Stomach (tissue), 8 donors: ENCODE measurements at regions not wholly inside any gene's neighbourhood (a gene's known extent, or its start where the extent isn't known, plus 50 kb on each side); places are given as distances from the start of the nearest gene placed in this dataset.

Experiments
- DNase-seq, 2 donors: peaks; one replicate each; pipeline versions ENCODE4 v3.0.0 to v3.0.0-alpha.2; 2013 to 2019
- H3K27ac ChIP-seq, 5 donors: fragments of 200-600 bp in 4 of 5; sonication (generic) in 4 of 5; one replicate each; pipeline ENCODE4 v1.5.1; 2013 to 2019; ENCODE audit warnings: mild to moderate bottlenecking in 1 of 5, moderate library complexity in 1 of 5
- H3K27me3 ChIP-seq, 3 donors: fragments of 200-600 bp; sonication (generic); one replicate each; pipeline ENCODE4 v1.5.1; 2017 to 2019; ENCODE audit warnings: mixed run types in 1 of 3
- H3K36me3 ChIP-seq, 4 donors: fragments of 200-600 bp; sonication (generic); 1 replicate in 3 of 4; 2 replicates in 1 of 4; pipeline ENCODE4 v1.5.1; 2016 to 2019
- H3K4me1 ChIP-seq, 4 donors: fragments of 200-600 bp; sonication (generic); one replicate each; pipeline ENCODE4 v1.5.1; 2016 to 2019
- H3K4me3 ChIP-seq, 4 donors: fragments of 200-600 bp; sonication (generic) in 3 of 4; one replicate each; pipeline ENCODE4 v1.5.1; 2016 to 2019; ENCODE audit warnings: mild to moderate bottlenecking in 1 of 4
- H3K9me3 ChIP-seq, 4 donors: fragments of 200-600 bp; sonication (generic); one replicate each; pipeline ENCODE4 v1.5.1; 2016 to 2019
- CTCF ChIP-seq, 7 experiments: fragments of 450-650 bp in 4 of 7; fragments of 200-600 bp in 3 of 7; sonication (generic) in 3 of 7; IDR thresholded peaks; one replicate each; pipeline ENCODE4 v1.5.1; 2016 to 2019; ENCODE audit warnings: antibody characterized with exemption in 7 of 7, control low read depth in 2 of 7, mild to moderate bottlenecking in 1 of 7
- EP300 ChIP-seq: sonication (generic); formaldehyde crosslinking; IDR thresholded peaks from one replicate; pipeline ENCODE4 v1.6.1; 2017; ENCODE audit warnings: antibody characterized with exemption
- POLR2A ChIP-seq, 4 donors: fragments of 450-650 bp; IDR thresholded peaks; one replicate each; pipeline ENCODE4 v1.6.1; 2016; ENCODE audit warnings: antibody characterized with exemption in 4 of 4, control low read depth in 2 of 4, mild to moderate bottlenecking in 1 of 4, moderate library complexity in 1 of 4
- POLR2AphosphoS5 ChIP-seq, 3 donors: sonication (generic); formaldehyde crosslinking; IDR thresholded peaks; one replicate each; pipeline ENCODE4 v1.6.1; 2016; ENCODE audit warnings: antibody characterized with exemption in 3 of 3
- WGBS, 5 donors: extraction: QIAGEN DNeasy Blood & Tissue Kit in 3 of 5; methylation state at CpG; one replicate each; pipeline versions ENCODE4 v1.1.5 to v1.1.7; 2013 to 2018; 5-methylcytosine and 5-hydroxymethylcytosine counted together
- intact Hi-C: fragments of 100-400 bp; cut with DNase I; formaldehyde crosslinking; loops from one replicate; pipeline ENCODE4 v1.15.1; 2023; ENCODE audit warnings: low total_unique reads
- donor health status: healthy with polysubstance abuse.
- donor health status: Bipolar disorder and iron deficiency.
- donor health status: healthy.

DNA sequence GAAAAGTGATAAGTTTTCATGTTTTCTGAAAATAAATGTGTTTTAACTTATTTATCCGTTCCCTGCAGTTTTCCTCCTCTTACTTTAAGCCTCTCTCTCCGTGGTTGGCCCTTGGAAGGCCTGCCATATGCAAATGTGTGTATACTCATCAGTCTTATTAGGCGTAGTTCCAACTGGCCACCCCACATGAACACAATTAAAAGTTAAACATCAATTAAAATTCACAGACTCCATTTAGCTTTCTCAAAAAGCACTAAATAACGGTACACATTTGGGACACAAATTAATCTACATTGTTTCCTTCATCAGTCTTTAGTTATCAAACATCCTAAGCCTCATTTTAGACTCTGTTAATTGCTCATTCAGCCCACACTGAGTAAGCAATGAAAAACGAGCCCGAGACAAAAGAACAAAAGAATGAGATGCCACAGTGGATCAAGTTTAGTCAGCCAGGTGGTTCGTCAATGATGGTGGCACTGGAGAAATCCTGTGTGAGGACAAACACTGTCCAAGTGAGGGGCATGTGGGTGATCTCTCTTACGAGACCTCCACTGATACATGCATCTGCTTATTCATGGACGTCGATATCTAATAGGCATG, 76.0 kb upstream of the TMCC3 start:
- no peak for DNase-seq
- 81 to 88% (median 83%) methylated on average over 10 of the region's 10 CpGs for WGBS, 5 donors
- no peaks in the 10 kb centered on the region for H3K36me3 ChIP-seq
- H3K27me3 ChIP-seq = no peaks in the 10 kb centered on the region
- no peaks in the 10 kb centered on the region for H3K9me3 ChIP-seq
- no peak overlapping the region for H3K4me3 ChIP-seq
- TF ChIP-seq CTCF (IDR thresholded peaks at IDR 0.05) (no peak), POLR2AphosphoS5 (IDR thresholded peaks at IDR 0.05) (no peak), EP300 (no peak), POLR2A (IDR thresholded peaks at IDR 0.05) (no peak)
- H3K27ac ChIP-seq = no peak overlapping the region
- intact Hi-C loops = no loop called here
- no peaks in the 10 kb centered on the region for H3K4me1 ChIP-seq

- intact Hi-C loops = no loop called here
- Histone ChIP-seq H3K9me3 (no peaks in the 10 kb centered on the region), H3K27me3 (no peaks in the 10 kb centered on the region), H3K4me1 (no peaks in the 10 kb centered on the region), H3K4me3 (no peak overlapping the region), H3K36me3 (no peaks in the 10 kb centered on the region), H3K27ac (no peak overlapping the region)
- 69 to 79% (median 71%) methylated on average over 8 of the region's 8 CpGs for WGBS, 5 donors
- TF ChIP-seq EP300 (no peak), CTCF (IDR thresholded peaks at IDR 0.05) (peak in 4 of 7 experiments; percentile 9 to 31 (median 23))
- DNase-seq = peak; percentile 51 to 61
These were observed 75.2 kb upstream of the TMCC3 start for GRCh38 chr12:94725375-94726168.

DNA sequence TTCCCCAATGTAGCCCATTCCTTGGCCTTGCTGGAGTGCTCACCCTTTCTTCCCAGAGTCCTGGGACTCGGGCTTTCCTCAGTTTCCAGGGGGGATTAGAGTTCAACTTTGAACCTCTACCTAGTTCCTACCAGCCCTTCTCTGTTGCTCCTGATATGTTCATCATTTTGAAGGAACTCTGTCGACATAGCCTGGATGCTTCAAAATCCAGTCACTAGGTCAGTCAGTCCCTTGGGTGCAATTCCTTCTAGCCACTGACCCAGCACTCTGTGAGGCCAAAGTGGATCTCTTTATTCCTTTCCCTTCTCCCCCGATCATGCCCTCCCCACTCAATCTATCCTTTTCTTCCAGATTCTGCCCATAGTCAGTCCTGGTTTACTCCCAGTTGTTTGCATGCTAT, 72.3 kb upstream of the TMCC3 start:
- DNase-seq = no peak
- no peaks in the 10 kb centered on the region for H3K9me3 ChIP-seq
- WGBS, 5 donors = 86 to 93% (median 89%) methylated on average over 3 of the region's 3 CpGs

DNA sequence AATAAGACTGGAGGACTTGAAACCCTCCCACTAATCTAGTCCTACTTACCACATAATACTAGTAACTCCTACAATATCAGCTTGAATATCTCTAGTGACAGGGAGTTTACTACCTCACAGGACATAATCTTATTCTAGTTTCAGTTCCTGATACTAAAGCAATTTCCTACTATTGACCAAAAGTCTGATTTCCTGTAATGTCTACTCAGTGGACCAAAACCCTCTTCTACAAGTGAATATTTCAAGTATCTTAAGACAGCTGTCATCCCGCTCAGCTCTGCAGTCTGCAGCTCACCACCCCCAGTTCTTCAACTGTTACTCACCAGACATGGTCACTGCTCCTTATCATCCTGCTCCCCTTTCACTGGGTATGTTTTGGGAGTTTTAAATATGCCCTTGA, 70.8 kb upstream of the TMCC3 start:
- H3K27ac ChIP-seq = no peak overlapping the region
- no peak for DNase-seq
- intact Hi-C loops = no loop called here
- H3K9me3 ChIP-seq = no peaks in the 10 kb centered on the region
- no peaks in the 10 kb centered on the region for H3K36me3 ChIP-seq
- H3K4me3 ChIP-seq = no peak overlapping the region
- 84 to 96% (median 95%) methylated on average over 1 of the region's 1 CpG for WGBS, 5 donors
- TF ChIP-seq POLR2AphosphoS5 (IDR thresholded peaks at IDR 0.05) (no peak), POLR2A (IDR thresholded peaks at IDR 0.05) (no peak), CTCF (IDR thresholded peaks at IDR 0.05) (no peak), EP300 (no peak)
- H3K27me3 ChIP-seq = no peaks in the 10 kb centered on the region
- H3K4me1 ChIP-seq = peaks cover 0 to 3% (median 0%) of the 10 kb centered on the region in 4 donors

More for the DNA sequence above, 72.3 kb upstream of the TMCC3 start:
- no peaks in the 10 kb centered on the region for H3K4me1 ChIP-seq
- no peaks in the 10 kb centered on the region for H3K27me3 ChIP-seq
- no peak overlapping the region for H3K4me3 ChIP-seq
- no peak overlapping the region for H3K27ac ChIP-seq
- no peaks in the 10 kb centered on the region for H3K36me3 ChIP-seq
- intact Hi-C loops = no loop called here
- TF ChIP-seq CTCF (IDR thresholded peaks at IDR 0.05) (no peak), POLR2A (IDR thresholded peaks at IDR 0.05) (no peak), POLR2AphosphoS5 (IDR thresholded peaks at IDR 0.05) (no peak), EP300 (no peak)
